Kidney (tissue), 13 donors: ENCODE measurements at regions not wholly inside any gene's neighbourhood (a gene's known extent, or its start where the extent isn't known, plus 50 kb on each side); places are given as distances from the start of the nearest gene placed in this dataset.

Source experiments
- DNase-seq, 5 donors: peaks; one replicate each; pipeline ENCODE4 v3.0.0-alpha.2; 2013 to 2020
- FAIRE-seq: peaks from 2 replicates; lab custom pipeline; 2012; peaks lifted over from hg19 to GRCh38; lab: Jason Lieb, UNC
- H3K27ac ChIP-seq, 2 donors: one replicate each; pipeline ENCODE4 v1.7.0; 2013; ENCODE audit warnings: low read depth in 2 of 2, low read length in 2 of 2, inconsistent platforms in 1 of 2
- H3K27me3 ChIP-seq: one replicate; pipeline ENCODE4 v1.7.1; 2013; ENCODE audit warnings: low read length, inconsistent platforms; ENCODE audit not compliant: control insufficient read depth, insufficient read depth
- H3K36me3 ChIP-seq, 3 donors: one replicate each; pipeline versions ENCODE4 v1.7.0 to v1.7.1; 2013; ENCODE audit warnings: low read length in 3 of 3, control low read depth in 1 of 3, inconsistent platforms in 1 of 3; ENCODE audit not compliant: insufficient read depth in 3 of 3, control insufficient read depth in 2 of 3
- H3K4me1 ChIP-seq, 3 donors: one replicate each; pipeline versions ENCODE4 v1.7.0 to v1.7.1; 2013; ENCODE audit warnings: low read length in 3 of 3, inconsistent platforms in 1 of 3, low read depth in 1 of 3; ENCODE audit not compliant: control insufficient read depth in 2 of 3, insufficient read depth in 2 of 3
- H3K4me3 ChIP-seq, 3 donors: one replicate each; pipeline versions ENCODE4 v1.7.0 to v1.8.1; 2013; ENCODE audit warnings: low read length in 3 of 3, control low read depth in 1 of 3, inconsistent platforms in 1 of 3
- H3K9ac ChIP-seq, 3 donors: one replicate each; pipeline versions ENCODE4 v1.7.0 to v1.7.1; 2013; ENCODE audit warnings: low read length in 3 of 3, control low read depth in 1 of 3, inconsistent platforms in 1 of 3
- H3K9me3 ChIP-seq, 3 donors: one replicate each; pipeline versions ENCODE4 v1.7.0 to v1.7.1; 2013; ENCODE audit warnings: low read length in 3 of 3, control low read depth in 1 of 3, inconsistent platforms in 1 of 3; ENCODE audit not compliant: control insufficient read depth in 2 of 3, insufficient read depth in 1 of 3
- intact Hi-C: fragments of 100-400 bp; cut with DNase I; formaldehyde crosslinking; loops from one replicate; pipeline ENCODE4 v1.11.1; 2022
- TF ChIP-seq, protein P1 (sequence below): IDR thresholded peaks from 3 replicates; pipeline ENCODE4 v1.5.1; 2012; ENCODE audit warnings: mild to moderate bottlenecking, moderate library complexity, borderline replicate concordance; ENCODE audit not compliant: insufficient read depth; ENCODE audit errors: extremely low read depth
- donor health status: control.
- donor health status: control.
- donor health status: control.
- donor health status: control.
- donor health status: control.
- donor health status: DM: yes; HTN: yes; CAD: no.
- donor health status: Normal renal cell carcinoma (clear cell type).

DNA sequence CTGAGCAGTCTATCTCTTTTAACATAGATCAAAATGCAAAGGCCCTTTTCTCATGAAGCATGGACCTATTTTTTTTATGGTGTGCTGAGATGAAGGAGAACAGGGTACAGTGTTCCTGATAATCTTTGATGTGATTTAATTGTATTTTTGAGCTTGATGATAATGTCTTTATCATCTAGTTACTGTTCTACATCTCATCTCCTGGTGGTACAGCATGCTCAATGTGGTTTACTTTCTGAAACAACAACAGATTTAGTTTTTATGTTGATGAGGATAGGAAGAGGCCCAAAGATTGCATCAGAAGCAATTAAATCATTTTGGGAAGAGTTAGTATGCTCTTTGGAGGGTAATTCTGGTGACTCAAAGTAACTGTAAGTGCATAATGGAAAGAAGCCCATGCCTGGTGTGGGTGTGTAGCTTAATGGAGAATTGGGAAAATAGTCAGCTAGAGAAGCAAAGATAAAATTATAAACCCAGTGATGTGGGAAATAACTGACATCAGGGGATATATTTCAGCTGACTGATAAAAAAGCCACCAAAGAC is 123.0 kb upstream of the KCNN2 start:
- Histone ChIP-seq H3K36me3 (no peaks in the 10 kb centered on the region), H3K27me3 (no peaks in the 10 kb centered on the region), H3K27ac (no peak overlapping the region), H3K9ac (no peak overlapping the region), H3K9me3 (no peaks in the 10 kb centered on the region), H3K4me3 (no peak overlapping the region), H3K4me1 (no peaks in the 10 kb centered on the region)
- intact Hi-C loops = no loop called here
- DNase-seq (no peak), FAIRE-seq (no peak)
- TF ChIP-seq, protein P1, sequence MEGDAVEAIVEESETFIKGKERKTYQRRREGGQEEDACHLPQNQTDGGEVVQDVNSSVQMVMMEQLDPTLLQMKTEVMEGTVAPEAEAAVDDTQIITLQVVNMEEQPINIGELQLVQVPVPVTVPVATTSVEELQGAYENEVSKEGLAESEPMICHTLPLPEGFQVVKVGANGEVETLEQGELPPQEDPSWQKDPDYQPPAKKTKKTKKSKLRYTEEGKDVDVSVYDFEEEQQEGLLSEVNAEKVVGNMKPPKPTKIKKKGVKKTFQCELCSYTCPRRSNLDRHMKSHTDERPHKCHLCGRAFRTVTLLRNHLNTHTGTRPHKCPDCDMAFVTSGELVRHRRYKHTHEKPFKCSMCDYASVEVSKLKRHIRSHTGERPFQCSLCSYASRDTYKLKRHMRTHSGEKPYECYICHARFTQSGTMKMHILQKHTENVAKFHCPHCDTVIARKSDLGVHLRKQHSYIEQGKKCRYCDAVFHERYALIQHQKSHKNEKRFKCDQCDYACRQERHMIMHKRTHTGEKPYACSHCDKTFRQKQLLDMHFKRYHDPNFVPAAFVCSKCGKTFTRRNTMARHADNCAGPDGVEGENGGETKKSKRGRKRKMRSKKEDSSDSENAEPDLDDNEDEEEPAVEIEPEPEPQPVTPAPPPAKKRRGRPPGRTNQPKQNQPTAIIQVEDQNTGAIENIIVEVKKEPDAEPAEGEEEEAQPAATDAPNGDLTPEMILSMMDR = no peak

DNA sequence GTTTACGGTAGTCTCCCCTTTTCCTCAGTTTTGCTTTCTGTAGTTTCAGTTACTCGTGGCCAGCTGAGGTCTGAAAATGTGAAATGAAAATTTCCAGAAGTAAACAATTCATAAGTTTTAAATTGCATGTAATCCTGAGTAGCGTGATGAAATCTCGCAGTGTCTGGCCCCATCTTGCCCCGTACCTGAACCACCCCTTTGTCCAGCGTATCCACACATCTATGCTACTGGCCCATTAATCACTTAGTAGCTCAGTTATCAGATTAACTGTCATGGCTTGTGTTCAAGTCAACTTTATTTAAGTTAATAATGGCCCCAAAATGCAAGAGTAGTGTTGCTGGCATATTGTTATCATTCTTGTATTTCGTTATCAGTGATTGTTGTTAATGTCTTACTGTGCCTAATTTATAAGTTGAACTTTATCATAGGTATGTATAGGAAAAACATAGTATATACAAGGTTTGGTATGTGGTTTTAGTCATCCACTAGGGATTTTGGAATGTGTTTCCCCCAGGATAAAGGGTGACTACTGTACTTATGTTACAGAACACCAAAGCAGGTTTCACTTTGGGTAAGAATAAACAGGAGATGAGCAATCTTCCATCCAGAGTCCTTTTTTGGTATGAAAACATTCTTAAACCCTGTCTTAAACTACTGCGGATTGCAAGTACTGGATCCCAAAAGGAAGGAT is 118.4 kb upstream of the KCNN2 start:
- TF ChIP-seq, protein P1 = no peak
- FAIRE-seq = no peak

DNA sequence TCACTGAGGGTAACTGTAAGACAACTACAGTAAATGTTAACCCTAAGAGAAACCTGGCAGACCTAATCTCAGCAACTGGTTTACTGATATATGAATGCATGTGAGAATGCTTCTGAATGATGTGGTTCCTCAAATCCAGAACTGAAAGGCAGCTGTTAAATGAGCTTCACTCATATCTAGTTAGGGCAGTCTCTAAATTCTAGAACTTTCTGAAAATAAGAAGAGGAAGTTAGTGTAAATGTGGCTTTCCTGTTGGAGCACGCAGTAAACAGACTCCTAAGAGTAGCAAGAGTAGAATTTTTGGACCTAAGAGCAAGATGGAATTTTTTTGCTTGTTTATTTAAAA is 117.9 kb upstream of the KCNN2 start:
- H3K4me3 ChIP-seq = no peak overlapping the region
- no peaks in the 10 kb centered on the region for H3K4me1 ChIP-seq

More for the DNA sequence above, 118.4 kb upstream of the KCNN2 start:
- no peaks in the 10 kb centered on the region for H3K9me3 ChIP-seq
- no peaks in the 10 kb centered on the region for H3K27me3 ChIP-seq
- intact Hi-C loops = no loop called here
- DNase-seq = no peak
- no peak overlapping the region for H3K27ac ChIP-seq
- no peak overlapping the region for H3K4me3 ChIP-seq
- H3K9ac ChIP-seq = no peak overlapping the region
- H3K4me1 ChIP-seq = no peaks in the 10 kb centered on the region
- H3K36me3 ChIP-seq = no peaks in the 10 kb centered on the region

More for the DNA sequence above, 117.9 kb upstream of the KCNN2 start:
- TF ChIP-seq, protein P1 = no peak
- intact Hi-C loops = no loop called here
- Histone ChIP-seq H3K36me3 (no peaks in the 10 kb centered on the region), H3K27me3 (no peaks in the 10 kb centered on the region), H3K9me3 (no peaks in the 10 kb centered on the region), H3K9ac (no peak overlapping the region), H3K27ac (no peak overlapping the region)
- DNase-seq (no peak), FAIRE-seq (no peak)
